ENCODE measurements at regions not wholly inside any gene's neighbourhood (a gene's known extent, or its start where the extent isn't known, plus 50 kb on each side); places are given as distances from the start of the nearest gene placed in this dataset.

- no peak overlapping the region for H3K4me3 ChIP-seq (ENCODE audit: low read length)
- no peaks in the 10 kb centered on the region for H3F3A ChIP-seq (ENCODE audit: insufficient read depth, low read length, poor library complexity, severe bottlenecking)
- no peaks in the 10 kb centered on the region for H3K27me3 ChIP-seq (ENCODE audit: insufficient read depth, low read depth, low read length)
- H3K79me2 ChIP-seq (replicated peaks; ENCODE audit: insufficient read depth, low read length): no peaks in the 10 kb centered on the region
- no peaks in the 10 kb centered on the region for H3K36me3 ChIP-seq (ENCODE audit: insufficient read depth, low read length)
- no peak overlapping the region for H3K9ac ChIP-seq (ENCODE audit: low read length)
- H3K9me2 ChIP-seq (ENCODE audit: insufficient read depth, low read length): no peaks in the 10 kb centered on the region
- TF ChIP-seq MXI1 (conservative IDR thresholded peaks at IDR 0.05; ENCODE audit: poor library complexity, severe bottlenecking) (no peak), SMC3 (conservative IDR thresholded peaks at IDR 0.05; ENCODE audit: poor library complexity) (no peak), RAD21 (conservative IDR thresholded peaks at IDR 0.05) (no peak), EP300 (conservative IDR thresholded peaks at IDR 0.05; ENCODE audit: poor library complexity, severe bottlenecking) (no peak), EZH2 (IDR thresholded peaks at IDR 0.05; ENCODE audit: borderline replicate concordance, insufficient read depth, low read length, poor library complexity, severe bottlenecking) (no peak), TAF1 (IDR thresholded peaks at IDR 0.05; ENCODE audit: low read depth) (no peak), REST (IDR thresholded peaks at IDR 0.05; ENCODE audit: borderline replicate concordance) (no peak), POLR2AphosphoS5 (IDR thresholded peaks at IDR 0.05) (no peak)
- TF ChIP-seq, protein P1, sequence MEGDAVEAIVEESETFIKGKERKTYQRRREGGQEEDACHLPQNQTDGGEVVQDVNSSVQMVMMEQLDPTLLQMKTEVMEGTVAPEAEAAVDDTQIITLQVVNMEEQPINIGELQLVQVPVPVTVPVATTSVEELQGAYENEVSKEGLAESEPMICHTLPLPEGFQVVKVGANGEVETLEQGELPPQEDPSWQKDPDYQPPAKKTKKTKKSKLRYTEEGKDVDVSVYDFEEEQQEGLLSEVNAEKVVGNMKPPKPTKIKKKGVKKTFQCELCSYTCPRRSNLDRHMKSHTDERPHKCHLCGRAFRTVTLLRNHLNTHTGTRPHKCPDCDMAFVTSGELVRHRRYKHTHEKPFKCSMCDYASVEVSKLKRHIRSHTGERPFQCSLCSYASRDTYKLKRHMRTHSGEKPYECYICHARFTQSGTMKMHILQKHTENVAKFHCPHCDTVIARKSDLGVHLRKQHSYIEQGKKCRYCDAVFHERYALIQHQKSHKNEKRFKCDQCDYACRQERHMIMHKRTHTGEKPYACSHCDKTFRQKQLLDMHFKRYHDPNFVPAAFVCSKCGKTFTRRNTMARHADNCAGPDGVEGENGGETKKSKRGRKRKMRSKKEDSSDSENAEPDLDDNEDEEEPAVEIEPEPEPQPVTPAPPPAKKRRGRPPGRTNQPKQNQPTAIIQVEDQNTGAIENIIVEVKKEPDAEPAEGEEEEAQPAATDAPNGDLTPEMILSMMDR (IDR thresholded peaks at IDR 0.05; ENCODE audit: poor library complexity, severe bottlenecking): no peak
- H4K20me1 ChIP-seq (ENCODE audit: insufficient read depth): no peaks in the 10 kb centered on the region
- no peak overlapping the region for H3K4me2 ChIP-seq (ENCODE audit: low read length)
- no peak overlapping the region for H2AFZ ChIP-seq (ENCODE audit: low read depth, low read length)
- H3K9me3 ChIP-seq (ENCODE audit: low read length): no peaks in the 10 kb centered on the region
- no peak overlapping the region for H3K27ac ChIP-seq (ENCODE audit: low read length)
Measured at GRCh38 chr3:145952536-145952935, 208.4 kb downstream of the PLOD2 start.

GRCh38 chr3:145953316-145953715 is 207.7 kb downstream of the PLOD2 start:
- Histone ChIP-seq H3K79me2 (replicated peaks; ENCODE audit: insufficient read depth, low read length) (no peaks in the 10 kb centered on the region), H3K9ac (ENCODE audit: low read length) (no peak overlapping the region), H2AFZ (ENCODE audit: low read depth, low read length) (no peak overlapping the region), H3F3A (ENCODE audit: insufficient read depth, low read length, poor library complexity, severe bottlenecking) (no peaks in the 10 kb centered on the region), H3K4me3 (ENCODE audit: low read length) (no peak overlapping the region), H3K36me3 (ENCODE audit: insufficient read depth, low read length) (no peaks in the 10 kb centered on the region), H3K4me2 (ENCODE audit: low read length) (no peak overlapping the region), H3K9me3 (ENCODE audit: low read length) (no peaks in the 10 kb centered on the region), H3K27ac (ENCODE audit: low read length) (no peak overlapping the region), H3K9me2 (ENCODE audit: insufficient read depth, low read length) (no peaks in the 10 kb centered on the region), H3K27me3 (ENCODE audit: insufficient read depth, low read depth, low read length) (no peaks in the 10 kb centered on the region), H4K20me1 (ENCODE audit: insufficient read depth) (no peaks in the 10 kb centered on the region)
- TF ChIP-seq, protein P1 (IDR thresholded peaks at IDR 0.05; ENCODE audit: poor library complexity, severe bottlenecking): no peak
- TF ChIP-seq EZH2 (IDR thresholded peaks at IDR 0.05; ENCODE audit: borderline replicate concordance, insufficient read depth, low read length, poor library complexity, severe bottlenecking) (no peak), RAD21 (conservative IDR thresholded peaks at IDR 0.05) (no peak), REST (IDR thresholded peaks at IDR 0.05; ENCODE audit: borderline replicate concordance) (no peak), TAF1 (IDR thresholded peaks at IDR 0.05; ENCODE audit: low read depth) (no peak), MXI1 (conservative IDR thresholded peaks at IDR 0.05; ENCODE audit: poor library complexity, severe bottlenecking) (no peak), EP300 (conservative IDR thresholded peaks at IDR 0.05; ENCODE audit: poor library complexity, severe bottlenecking) (no peak), POLR2AphosphoS5 (IDR thresholded peaks at IDR 0.05) (no peak), SMC3 (conservative IDR thresholded peaks at IDR 0.05; ENCODE audit: poor library complexity) (no peak)
